Fibroblast of peridontal ligament (primary cell): ENCODE measurements at regions not wholly inside any gene's neighbourhood (a gene's known extent, or its start where the extent isn't known, plus 50 kb on each side); places are given as distances from the start of the nearest gene placed in this dataset.
A peak's percentile ranks its signal among the peaks of the same experiment; 100 is the strongest.

Experiments
- DNase-seq: peaks from one replicate; pipeline ENCODE4 v3.0.0-alpha.2; 2010; ENCODE audit errors: extremely low read depth

DNA sequence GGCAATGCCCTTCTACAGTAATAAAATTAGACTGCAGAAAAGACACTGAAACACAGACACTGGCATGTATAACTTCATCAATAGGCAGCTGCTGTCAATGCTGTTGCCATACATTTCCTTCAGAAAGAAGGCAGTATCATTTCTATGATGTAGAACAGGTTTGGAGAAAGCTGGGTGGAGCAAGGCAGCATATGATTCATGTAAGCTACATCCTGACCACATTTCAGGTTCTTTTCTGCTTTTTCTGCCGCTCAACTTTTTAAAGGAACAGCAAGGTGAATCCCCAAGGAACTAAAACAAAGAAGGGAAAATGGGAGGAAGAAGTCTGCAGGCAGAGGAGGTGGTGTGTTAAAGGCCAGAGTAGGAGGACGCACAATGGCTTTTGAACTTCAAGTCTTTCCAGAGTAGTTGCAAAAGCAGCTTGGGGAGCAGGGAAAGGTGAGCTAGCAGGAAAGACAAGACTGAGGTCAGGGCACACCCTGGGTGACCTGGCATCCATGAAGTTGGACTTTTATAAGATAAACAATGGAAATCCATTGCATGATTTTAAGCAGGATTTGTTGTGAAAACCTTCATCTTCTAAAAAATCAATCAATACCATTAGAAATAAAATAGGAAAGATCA lies 142.1 kb downstream of the MED10 start:
- no peak for DNase-seq

DNA sequence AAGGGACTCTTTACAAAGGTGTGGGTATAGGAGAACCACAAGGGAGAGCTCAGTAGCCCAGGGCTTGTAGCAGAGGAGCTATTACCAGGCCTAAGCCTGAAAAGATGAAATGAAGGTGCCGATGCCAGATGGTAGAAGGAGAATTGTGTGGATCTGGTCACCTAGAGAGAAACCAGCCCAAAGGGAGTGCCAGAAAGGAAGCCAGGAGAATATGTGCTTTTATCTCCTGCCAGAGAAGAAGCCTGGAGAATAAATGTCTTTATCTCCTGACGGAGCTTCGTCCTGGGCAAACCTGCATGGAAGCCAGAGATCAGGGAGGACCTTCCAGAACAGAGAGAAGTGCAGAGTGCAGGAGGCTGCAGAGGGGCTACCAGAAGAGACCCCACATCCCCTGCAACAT lies 142.6 kb downstream of the MED10 start:
- no peak for DNase-seq

DNA sequence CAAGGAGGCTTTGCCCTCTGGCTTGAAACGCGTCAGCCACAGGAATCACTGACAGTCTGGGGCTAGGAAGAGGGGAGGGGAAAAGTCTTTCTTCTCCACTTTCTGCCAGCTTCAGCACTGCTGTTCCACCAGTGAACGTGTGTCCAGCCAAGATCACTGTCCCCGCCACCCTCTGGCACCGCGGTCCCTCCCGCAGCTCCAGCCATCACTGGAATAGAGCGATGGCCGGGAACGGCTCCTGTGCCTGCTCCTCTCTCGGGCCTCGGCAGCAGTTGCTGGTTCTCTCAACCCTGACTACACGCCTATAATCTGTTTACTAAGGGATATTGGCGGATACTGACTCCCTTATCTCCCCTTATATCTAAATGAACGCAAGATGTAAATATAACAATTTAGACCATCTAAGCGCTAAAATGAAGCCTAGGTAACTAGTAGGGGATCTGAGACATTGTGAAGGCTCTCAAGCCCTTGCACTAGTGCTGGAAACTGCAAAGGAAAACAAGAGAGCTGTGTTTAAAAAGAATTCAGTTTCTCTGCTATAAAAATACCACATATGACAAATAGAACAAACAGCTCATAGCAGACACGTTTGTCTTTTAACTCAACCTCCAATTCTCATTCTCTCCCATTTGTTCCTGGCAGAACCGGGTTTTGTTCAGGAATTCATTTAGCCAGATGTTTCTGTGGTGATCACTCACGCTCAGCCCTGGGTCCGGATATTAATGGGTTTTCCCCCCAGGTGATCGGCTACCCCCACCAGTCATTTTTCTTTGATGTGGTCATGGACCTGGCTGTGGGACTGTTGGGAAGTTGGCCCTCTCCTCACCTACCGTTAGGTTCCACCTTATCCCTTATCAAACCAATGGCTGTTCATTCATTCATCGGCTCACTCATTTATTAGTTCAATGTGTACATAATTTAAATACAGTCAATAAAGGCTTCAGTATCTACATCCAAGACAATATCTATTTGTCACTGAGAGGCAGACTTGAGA lies 149.8 kb downstream of the MED10 start:
- DNase-seq, result no peak

DNA sequence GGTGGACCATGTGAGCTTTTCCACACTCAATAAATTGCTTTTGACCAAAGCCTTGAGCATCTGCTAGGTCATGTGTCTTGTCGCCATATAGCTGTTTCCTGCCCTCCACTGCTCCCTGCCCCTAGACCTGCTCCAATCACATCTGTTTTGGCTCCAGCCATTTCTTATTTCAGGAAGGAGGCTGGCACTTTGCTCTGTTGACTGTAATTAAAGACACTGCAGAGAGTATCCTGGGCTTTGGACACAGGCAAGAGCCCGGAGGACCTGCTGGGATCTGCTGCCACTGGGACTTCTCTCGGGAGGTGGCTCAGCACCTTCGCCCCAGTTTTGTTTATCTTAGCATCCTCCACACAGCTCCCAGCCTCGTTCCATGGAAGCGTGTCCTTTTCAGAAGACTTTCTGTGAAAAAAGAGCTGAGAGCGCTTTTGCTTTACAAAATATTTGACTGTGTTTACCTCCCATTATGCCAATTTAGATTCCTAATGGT lies 153.2 kb downstream of the MED10 start:
- no peak for DNase-seq

DNA sequence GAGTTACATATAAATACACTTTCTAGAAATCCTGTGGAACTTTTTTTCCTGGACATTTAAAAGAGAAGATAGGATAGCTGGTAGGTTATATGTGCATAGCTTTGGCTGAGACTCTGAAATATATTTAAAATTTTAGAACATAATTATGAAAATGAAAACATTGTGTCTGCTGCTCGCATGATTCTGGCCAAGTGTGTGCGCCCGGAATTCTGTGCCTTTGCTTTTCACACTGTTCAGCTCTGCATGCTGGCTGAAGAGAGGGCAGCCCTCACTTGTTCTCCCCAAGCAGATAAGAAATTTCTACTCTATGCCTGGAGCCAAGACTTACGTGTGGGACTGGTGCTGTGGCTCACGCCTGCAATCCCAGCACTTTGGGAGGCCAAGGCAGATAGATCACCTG lies 153.9 kb downstream of the MED10 start:
- DNase-seq, result no peak

DNA sequence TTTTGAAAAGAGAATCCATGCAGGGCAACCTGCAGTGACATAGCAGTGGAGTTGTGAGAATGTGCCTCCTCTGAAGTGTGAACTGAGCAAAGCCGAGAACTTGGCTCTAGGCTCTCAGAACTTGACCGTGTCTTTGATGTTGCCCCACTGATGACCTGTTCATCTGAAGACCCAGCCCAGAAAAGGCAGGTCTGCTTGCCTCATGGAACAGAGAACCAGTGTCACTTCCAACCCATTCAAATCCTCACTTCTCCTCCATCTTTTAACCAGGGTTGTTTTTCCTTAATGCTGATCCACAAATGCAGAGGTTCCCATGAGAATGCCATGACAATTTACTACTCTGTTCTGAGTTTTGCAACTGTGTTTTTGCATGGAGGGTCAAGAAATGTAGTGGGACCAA lies 155.4 kb downstream of the MED10 start:
- DNase-seq, result no peak

DNA sequence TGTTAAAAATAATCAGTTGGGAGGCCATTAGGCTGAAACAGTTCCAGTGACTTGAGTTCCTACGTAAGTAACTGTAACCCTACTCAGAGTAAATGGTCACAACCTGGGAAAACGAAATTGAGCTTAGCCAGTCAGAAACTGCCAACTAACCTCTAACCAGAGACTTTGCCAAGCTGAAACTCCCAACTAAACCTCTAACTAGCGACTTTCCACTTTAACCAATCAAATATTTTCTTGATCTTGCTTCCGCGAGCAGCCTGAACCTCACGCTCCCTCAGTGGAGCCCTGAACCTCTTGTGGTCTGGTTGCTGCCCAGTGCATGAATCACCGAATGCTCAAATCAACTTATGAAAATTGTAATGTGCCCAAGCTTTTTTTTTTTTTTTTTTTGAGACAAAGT lies 156.2 kb downstream of the MED10 start:
- no peak for DNase-seq

DNA sequence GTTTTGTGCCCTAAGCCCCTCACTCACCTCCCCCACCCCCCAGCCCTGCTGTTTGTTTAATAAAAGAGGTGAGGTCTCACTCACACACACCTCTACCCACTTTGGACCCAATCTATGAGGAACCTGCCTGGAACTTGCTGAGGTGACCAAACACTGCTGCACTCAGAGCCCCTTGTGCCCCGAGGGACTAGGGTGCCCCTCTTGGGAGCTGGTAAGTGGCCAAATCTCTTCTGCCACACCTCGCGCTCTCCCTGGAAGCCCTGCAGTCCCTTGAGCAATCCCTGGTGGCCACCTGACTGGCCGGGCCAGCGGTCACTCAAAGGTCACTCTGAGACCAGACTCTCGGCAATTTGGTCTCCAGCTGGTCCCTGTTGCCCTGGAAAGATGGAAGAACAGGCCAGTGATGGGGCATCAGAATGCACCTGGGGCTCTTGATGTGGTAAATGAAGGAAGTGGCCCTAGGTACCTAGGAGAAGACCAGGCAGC lies 157.2 kb downstream of the MED10 start:
- no peak for DNase-seq

DNA sequence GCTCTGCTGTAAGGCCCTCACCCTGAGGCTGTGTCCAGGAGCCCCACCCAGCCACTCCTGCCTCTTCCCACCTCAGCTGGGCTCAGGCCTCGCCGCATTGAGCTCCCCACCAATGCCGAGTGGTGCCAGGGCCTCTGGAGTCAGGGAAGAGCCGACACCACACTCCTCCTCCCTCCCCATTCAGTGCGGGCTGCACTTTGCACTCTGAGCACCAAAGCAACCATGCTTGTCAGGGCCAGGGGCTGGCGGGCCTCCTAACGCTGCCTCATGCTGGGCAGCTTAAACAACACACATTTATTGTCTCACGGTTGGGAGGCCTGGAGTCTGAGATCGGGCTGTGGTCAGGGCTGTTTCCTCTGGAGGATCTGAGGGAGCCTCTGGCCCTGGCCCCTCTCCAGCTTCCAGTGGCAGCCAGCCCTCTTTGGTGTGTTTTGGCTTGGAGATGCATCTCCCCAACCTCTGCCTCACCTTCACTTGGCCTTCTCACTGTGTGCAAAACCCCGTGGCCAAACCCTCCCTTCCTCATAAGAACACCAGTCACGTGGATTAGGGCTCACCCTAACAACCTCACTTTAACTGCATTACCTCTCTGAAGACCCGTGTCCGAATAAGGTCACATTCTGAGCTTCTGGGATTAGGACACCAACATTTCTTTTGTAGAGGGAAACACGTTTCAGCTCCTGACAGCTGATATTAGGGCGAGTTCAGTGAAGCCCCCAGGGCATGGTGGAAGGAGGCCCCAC lies 157.8 kb downstream of the MED10 start:
- DNase-seq, result no peak

DNA sequence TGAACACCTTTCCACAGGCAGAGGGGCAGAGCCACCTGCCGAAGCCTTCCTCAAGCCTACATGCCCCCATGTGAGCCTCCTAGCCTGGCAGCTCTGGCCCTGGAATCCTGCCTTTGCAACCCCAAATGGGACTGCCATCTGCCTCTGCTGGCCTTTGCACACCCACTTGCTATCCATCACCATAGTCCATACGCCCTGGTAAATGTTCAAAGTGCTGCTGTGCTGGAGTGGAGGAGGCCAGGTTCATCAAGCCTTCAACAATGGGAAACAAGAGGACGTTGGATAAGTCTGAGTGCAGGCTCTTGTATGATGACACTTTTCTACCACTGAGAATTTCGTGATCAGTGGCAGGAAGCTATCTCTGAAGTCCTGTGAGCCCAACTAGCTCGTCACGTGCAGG lies 159.8 kb downstream of the MED10 start:
- no peak for DNase-seq

DNA sequence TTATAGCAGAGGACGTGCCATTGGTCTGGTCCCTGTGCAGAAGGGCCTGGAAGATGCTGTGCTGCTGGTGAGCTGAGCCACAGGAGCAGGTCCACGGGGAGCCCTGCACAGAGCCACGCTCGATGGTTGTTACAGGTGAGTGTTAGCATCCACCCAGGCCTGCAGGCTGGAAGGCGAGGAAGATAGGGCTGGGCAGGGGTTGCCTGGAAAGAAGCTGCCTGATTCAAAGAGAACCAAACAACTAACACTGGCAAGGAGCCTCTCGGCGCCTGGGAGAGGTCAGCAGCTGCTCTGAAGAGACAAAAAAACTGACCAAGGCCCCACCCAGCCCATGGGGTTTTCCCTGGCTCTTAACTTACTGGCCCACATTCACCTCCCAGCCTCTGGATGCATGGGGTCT lies 160.2 kb downstream of the MED10 start:
- no peak for DNase-seq

DNA sequence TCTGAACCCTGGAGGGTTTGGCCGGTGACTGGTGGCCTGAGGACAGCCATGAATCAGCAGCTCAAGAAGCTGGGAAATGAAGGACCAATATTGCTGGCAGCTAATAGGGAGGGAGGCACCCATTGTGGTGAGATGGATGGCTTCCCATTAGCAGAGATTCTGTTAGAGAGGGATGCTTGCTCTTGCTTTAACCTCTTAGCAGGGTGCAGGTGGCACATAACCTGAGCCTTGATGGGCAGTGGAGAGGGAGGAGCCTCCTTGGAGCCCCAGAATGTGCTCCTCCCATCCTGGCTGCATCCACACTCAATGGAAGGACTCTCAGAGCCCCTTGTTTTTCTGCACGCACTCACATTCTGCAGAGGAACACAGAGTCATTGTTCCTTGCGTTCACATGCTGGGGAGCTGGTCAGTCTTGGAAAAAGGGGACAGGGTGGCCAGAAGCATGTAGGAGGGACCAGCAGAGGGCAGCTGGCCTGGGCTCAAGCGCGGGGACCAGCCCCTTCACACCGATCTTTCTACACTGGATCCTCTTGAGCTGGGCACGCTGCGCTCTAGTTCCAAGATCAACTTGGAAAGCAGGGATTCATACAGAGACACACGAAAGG lies 161.8 kb downstream of the MED10 start:
- no peak for DNase-seq

DNA sequence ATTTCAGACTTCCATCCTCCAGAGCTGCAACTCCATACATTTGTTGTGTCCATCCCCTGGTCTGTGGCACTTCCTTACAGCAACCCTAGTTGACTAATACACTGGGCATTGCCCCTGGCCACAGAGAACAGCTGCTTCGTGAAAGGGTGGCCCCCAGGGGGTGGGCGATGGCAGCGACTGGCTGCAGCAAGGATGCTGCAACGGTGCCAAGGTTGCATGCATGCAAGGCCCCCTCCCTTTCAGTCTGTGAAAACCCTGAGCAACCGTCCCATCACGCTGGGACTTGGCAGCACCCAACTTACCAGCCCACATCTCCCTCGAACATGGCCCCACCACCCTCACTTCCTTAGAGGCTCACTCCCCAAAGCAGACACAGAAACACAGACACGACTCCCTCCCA lies 162.5 kb downstream of the MED10 start:
- DNase-seq, result no peak

DNA sequence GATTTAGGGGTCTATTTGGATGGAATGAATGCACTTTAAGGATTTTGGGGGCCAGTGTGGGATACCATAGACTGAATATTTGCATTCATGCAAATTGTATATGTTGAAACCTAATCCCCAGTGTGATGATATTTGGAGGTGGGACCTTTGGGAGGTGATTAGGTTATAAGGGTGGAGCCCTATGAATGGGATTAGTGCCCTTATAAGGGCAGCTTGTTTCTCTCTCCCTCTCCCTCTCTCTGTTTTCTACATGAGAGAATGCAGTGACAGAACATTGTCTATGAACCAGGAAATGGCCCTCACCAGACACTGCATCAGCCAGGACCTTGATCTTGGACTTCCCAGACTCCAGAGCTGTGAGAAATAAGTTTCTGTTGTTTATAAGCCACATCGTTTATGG lies 166.1 kb downstream of the MED10 start:
- DNase-seq, result no peak

DNA sequence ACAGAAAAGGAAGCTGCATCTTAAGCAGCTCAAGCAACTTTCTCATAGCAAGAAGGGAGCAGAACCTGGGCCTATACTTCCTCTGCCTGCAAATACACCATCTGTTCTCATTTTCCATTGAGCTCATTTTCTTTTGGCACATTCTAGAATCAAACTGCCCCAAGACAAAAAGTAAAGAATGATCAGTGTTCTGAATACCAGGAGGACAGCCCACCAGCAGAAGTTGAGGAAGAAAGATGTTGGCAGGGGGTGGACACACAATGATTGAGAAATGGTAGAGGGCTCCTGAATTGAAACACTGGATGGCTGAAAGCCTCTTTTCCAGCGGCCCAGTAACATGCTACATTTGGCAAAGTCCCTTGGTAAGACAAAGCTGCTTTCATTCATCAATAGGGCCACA lies 171.8 kb downstream of the MED10 start:
- no peak for DNase-seq

DNA sequence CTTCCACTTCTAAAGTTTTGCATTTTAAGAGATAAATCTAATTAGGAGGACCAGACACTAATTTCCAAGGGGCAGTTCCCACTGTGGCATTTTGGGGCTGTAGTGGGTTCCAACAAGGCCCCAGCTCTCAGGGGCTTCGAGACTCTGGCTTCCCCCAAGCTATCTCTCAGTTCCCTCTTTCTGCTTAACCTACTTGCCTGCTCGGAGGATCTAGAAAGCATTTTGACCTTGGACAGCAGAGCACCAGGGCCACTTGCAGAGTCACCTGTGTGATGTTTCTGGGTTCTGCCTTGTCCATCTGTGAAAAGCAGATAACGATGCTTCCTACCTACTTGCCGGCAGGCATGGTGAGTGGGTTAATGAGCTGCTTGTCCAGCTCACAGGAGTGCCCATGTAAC lies 175.4 kb downstream of the MED10 start:
- no peak for DNase-seq

DNA sequence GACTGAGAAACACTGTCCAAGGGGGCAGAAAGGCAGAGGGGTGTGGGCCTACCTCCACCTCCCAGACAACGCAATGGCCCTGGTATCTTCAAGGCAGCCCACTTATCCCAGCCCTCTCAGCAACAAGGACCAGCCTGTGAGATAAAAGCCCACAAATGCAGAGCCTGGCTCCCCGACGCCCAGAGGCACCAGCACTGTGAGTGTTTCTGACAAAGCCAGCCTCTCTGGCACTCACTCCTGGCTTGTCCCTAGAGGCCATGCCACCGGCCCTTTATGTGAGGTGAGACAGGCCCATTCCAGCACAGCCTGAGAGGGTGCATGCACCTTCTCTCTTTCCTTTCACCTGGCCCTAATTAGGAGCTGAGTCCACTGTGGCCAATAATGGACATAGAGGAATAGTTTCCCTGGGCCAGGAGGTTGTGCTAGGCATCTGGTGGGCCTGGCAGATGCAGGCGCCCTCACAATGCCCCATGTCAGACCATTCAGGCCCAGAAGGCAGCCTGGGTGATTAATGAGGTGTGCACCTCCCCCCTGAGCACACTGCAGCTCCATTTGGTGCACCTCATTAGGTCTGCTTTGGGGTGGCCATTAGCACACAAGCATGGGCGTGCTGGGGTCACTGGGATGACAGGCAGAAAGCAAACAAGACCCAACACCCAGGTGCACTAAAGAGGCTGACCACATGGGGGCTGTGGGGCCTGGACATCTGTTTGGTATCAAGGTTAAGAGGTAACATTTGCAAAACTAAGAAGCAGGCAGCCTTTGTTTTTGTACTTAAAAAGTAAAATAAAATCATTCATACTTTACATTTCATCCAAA lies 176.0 kb downstream of the MED10 start:
- DNase-seq, result no peak

DNA sequence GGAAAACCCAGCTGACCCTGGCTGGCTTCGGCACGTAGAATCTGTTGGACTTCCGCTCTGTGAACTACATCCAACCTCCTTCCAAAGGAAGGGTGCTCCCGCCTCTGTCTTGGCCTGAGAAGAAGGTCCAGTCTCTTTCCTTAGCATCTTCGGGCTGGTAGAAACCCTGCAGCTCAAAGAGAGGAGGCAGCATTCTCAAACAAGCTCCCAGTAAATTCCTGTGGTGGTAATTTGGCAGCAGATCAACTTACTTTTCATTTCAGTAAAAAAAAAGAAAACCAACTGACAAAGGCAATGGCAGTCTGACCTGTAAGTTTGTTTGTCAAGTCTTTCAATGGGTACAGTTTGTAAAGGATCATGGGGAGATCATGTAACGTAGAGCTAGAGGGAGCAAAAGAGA lies 176.7 kb downstream of the MED10 start:
- DNase-seq, result peak; percentile 31

DNA sequence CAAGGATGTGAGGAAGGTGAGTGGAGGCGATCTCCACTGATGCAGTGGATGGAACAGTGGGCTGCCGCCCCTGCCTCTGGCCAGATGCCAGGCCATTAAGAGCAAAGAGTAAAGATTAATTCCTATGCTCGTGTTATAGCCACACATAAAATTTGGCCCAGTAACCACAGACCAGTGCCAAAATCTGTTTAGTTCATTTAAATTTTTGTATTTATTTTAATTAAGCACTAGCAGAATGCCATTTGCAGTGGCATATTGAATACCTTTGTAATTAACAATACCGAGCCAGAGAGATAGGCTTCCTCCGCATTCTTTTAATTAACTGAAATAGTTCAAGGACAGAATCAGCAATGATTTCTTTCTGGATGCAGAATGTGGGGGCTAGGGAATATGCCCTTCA lies 179.8 kb downstream of the MED10 start:
- DNase-seq, result no peak

DNA sequence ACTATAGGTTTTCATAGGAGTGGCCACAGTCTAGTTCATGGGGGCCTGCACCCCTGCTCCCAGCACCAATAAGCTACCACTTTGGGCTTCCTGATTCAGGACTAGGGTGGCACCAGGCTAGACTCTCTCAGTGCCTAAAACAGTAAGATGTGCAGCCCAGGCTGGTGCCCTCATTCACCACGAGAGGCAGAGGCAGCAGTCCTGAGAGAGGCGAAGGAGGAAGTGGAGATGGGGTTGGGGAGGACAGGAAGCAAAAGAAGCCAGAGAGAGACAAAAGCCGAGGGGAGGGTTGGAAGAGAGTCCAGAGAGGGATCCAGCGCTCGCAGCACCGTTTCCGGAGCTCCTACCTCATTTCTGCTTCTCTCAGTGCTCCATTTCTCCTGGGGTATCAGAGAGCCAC lies 180.9 kb downstream of the MED10 start:
- DNase-seq, result no peak
